B cell (primary cell): ENCODE measurements at regions not wholly inside any gene's neighbourhood (a gene's known extent, or its start where the extent isn't known, plus 50 kb on each side); places are given as distances from the start of the nearest gene placed in this dataset.

ENCODE experiments used
- EZH2 ChIP-seq: IDR thresholded peaks from 2 replicates; pipeline ENCODE4 v1.6.1; 2012; ENCODE audit warnings: borderline replicate concordance, low read depth, mild to moderate bottlenecking, moderate library complexity, low read length; ENCODE audit not compliant: insufficient read depth, poor library complexity, severe bottlenecking
- TF ChIP-seq, protein P1 (sequence below): fragments of 200-600 bp; IDR thresholded peaks from one replicate; pipeline ENCODE4 v1.8.0; 2022; ENCODE audit warnings: antibody characterized with exemption, mild to moderate bottlenecking

DNA sequence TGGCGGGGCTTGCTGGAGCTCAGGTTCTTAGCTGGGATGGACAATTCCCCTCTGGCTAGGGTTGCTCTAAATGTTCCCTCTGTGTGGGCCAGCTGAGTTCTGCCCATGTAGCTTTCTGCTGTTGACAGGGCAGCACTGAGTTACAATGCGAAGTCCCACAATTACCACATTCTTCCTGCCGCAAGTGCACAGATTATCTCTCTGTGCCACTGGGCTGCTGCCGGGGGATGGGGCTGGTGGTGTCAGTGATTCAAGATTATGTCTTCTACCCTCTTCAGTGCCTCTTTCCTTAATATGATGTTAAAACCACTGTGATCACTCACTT lies 708.1 kb downstream of the SLC4A3 start:
- TF ChIP-seq, protein P1, sequence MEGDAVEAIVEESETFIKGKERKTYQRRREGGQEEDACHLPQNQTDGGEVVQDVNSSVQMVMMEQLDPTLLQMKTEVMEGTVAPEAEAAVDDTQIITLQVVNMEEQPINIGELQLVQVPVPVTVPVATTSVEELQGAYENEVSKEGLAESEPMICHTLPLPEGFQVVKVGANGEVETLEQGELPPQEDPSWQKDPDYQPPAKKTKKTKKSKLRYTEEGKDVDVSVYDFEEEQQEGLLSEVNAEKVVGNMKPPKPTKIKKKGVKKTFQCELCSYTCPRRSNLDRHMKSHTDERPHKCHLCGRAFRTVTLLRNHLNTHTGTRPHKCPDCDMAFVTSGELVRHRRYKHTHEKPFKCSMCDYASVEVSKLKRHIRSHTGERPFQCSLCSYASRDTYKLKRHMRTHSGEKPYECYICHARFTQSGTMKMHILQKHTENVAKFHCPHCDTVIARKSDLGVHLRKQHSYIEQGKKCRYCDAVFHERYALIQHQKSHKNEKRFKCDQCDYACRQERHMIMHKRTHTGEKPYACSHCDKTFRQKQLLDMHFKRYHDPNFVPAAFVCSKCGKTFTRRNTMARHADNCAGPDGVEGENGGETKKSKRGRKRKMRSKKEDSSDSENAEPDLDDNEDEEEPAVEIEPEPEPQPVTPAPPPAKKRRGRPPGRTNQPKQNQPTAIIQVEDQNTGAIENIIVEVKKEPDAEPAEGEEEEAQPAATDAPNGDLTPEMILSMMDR, result no peak
- no peak for TF ChIP-seq EZH2
